K562 (cell line): ENCODE measurements at regions not wholly inside any gene's neighbourhood (a gene's known extent, or its start where the extent isn't known, plus 50 kb on each side); places are given as distances from the start of the nearest gene placed in this dataset.
A peak's percentile ranks its signal among the peaks of the same experiment; 100 is the strongest.

Experiments
- ATAC-seq: fragments of 200-7000 bp; cut with Tn5 transposase; 3 replicates; pipeline ENCODE4 v1.9.1; 2020; ENCODE audit warnings: moderate library complexity
- BruUV-seq: library from RNA; stranded (reverse); fragments of 400-500 nt; replicated peaks from 2 replicates; lab custom pipeline; 2021; lab: Mats Ljungman, UMichigan
- CTCF ChIA-PET: fragments of 300-600 bp; formaldehyde crosslinking; extraction: SDS; loops from one replicate; lab custom pipeline; 2021; ENCODE audit warnings: low intra/inter-chr PET ratio; lab: Yijun Ruan, JAX
- POLR2A ChIA-PET: fragments of 300-600, 350-650 bp; sonication (Branson Sonifier 250); formaldehyde crosslinking; extraction: SDS; loops from one replicate; lab custom pipeline; 2021; ENCODE audit warnings: antibody characterized with exemption, inconsistent platforms; lab: Yijun Ruan, JAX
- DNase-seq, 4 experiments: peaks; one replicate each; pipeline versions ENCODE4 v3.0.0 to v3.0.0-alpha.2; 2011 to 2018; ENCODE audit warnings: low spot score in 3 of 4, mixed read lengths in 3 of 4; ENCODE audit errors: extremely low read depth in 1 of 4
- FAIRE-seq: peaks from 2 replicates; lab custom pipeline; 2011; peaks lifted over from hg19 to GRCh38; lab: Jason Lieb, UNC
- H2AFZ ChIP-seq: 2 replicates; pipeline ENCODE4 v1.6.0; 2011; ENCODE audit warnings: low read depth, low read length, control low read depth, inconsistent platforms
- H3K27ac ChIP-seq: fragments of 200-600 bp; 3 replicates; pipeline ENCODE4 v1.8.0; 2011; ENCODE audit warnings: low read depth, mild to moderate bottlenecking, control low read depth, inconsistent platforms, low read length, moderate library complexity, mixed read lengths; ENCODE audit errors: extremely low read depth
- H3K27me3 ChIP-seq, 2 experiments: fragments of 300-600 bp in 1 of 2; 2 replicates in 1 of 2; 3 replicates in 1 of 2; pipeline versions ENCODE4 v1.6.0 to v1.8.0; 2011; ENCODE audit warnings: inconsistent platforms in 2 of 2, low read length in 2 of 2, mild to moderate bottlenecking in 1 of 2, mixed read lengths in 1 of 2, moderate library complexity in 1 of 2; ENCODE audit not compliant: control insufficient read depth in 2 of 2, insufficient read depth in 2 of 2
- H3K36me3 ChIP-seq: fragments of 300-600 bp; 3 replicates; pipeline ENCODE4 v1.8.0; 2011; ENCODE audit warnings: mild to moderate bottlenecking, low read length, inconsistent platforms; ENCODE audit not compliant: control insufficient read depth, insufficient read depth
- H3K4me1 ChIP-seq, 2 experiments: fragments of 200-600 bp in 1 of 2; replicated peaks in 1 of 2; 2 replicates in 1 of 2; 3 replicates in 1 of 2; pipeline versions ENCODE4 v1.5.1 to v1.8.0; 2011; ENCODE audit warnings: inconsistent platforms in 2 of 2, low read length in 2 of 2, mild to moderate bottlenecking in 1 of 2, mixed read lengths in 1 of 2, moderate library complexity in 1 of 2; ENCODE audit not compliant: control insufficient read depth in 2 of 2, insufficient read depth in 2 of 2
- H3K4me2 ChIP-seq: 2 replicates; pipeline ENCODE4 v1.6.1; 2011; ENCODE audit warnings: low read length, control low read depth, inconsistent platforms, mixed read lengths; ENCODE audit not compliant: insufficient read depth
- H3K4me3 ChIP-seq: fragments of 200-600 bp; sonication (generic), shearing (Covaris generic); 2 replicates; pipeline ENCODE4 v1.5.1; 2016; ENCODE audit warnings: control low read depth, inconsistent platforms
- H3K79me2 ChIP-seq: fragments of 200-600 bp; 3 replicates; pipeline ENCODE4 v1.8.0; 2011; ENCODE audit warnings: low read length, inconsistent platforms; ENCODE audit not compliant: control insufficient read depth, insufficient read depth
- H3K9ac ChIP-seq, 2 experiments: 2 replicates each; pipeline versions ENCODE4 v1.6.0 to v1.6.1; 2011; ENCODE audit warnings: low read depth in 2 of 2, low read length in 2 of 2, control low read depth in 1 of 2, inconsistent platforms in 1 of 2, mild to moderate bottlenecking in 1 of 2, mixed read lengths in 1 of 2; ENCODE audit not compliant: insufficient read depth in 1 of 2
- H3K9me1 ChIP-seq: one replicate; pipeline ENCODE4 v1.6.0; 2011; ENCODE audit warnings: inconsistent platforms, mild to moderate bottlenecking, low read length, moderate library complexity; ENCODE audit not compliant: control insufficient read depth, insufficient read depth
- H3K9me3 ChIP-seq: replicated peaks from 2 replicates; pipeline ENCODE4 v1.5.1; 2011; ENCODE audit warnings: low read depth, low read length, inconsistent platforms; ENCODE audit not compliant: control insufficient read depth, insufficient read depth
- H4K20me1 ChIP-seq: replicated peaks from 2 replicates; pipeline ENCODE4 v1.6.1; 2011; ENCODE audit warnings: low read length, inconsistent platforms, mixed read lengths; ENCODE audit not compliant: control insufficient read depth, insufficient read depth
- CHD1 ChIP-seq: fragments of 200-600 bp; sonication (generic); IDR thresholded peaks from one replicate; pipeline ENCODE4 v1.6.1; 2012; ENCODE audit warnings: mild to moderate bottlenecking, moderate library complexity, low read length, inconsistent platforms
- ESRRA ChIP-seq: fragments of 450-650 bp; IDR thresholded peaks from 2 replicates; pipeline ENCODE4 v1.6.1; 2014; ENCODE audit warnings: low read depth, mild to moderate bottlenecking, moderate library complexity, borderline replicate concordance
- FOSL1 ChIP-seq: fragments of 200-800 bp; sonication (Bioruptor generic); conservative IDR thresholded peaks from 2 replicates; pipeline ENCODE4 v1.6.1; 2016; ENCODE audit warnings: missing genetic modification characterization, missing compliant biosample characterization
- HDGF ChIP-seq: fragments of 450-650 bp; IDR thresholded peaks from 2 replicates; pipeline ENCODE4 v1.6.1; 2016
- JUND ChIP-seq, 2 experiments: IDR thresholded peaks; 2 replicates in 1 of 2; 3 replicates in 1 of 2; pipeline ENCODE4 v1.6.1; 2011; ENCODE audit warnings: borderline replicate concordance in 2 of 2, low read depth in 2 of 2, low read length in 2 of 2, improper control_type of control experiment in 1 of 2, missing biosample characterization in 1 of 2, missing genetic modification characterization in 1 of 2, missing genetic modification reagents in 1 of 2
- MCM3 ChIP-seq: fragments of 450-650 bp; IDR thresholded peaks from 2 replicates; pipeline ENCODE4 v1.6.1; 2016
- MTA3 ChIP-seq: fragments of 450-650 bp; formaldehyde crosslinking; IDR thresholded peaks from 2 replicates; pipeline ENCODE4 v1.6.1; 2017; ENCODE audit warnings: mild to moderate bottlenecking, borderline replicate concordance
- POLR2AphosphoS5 ChIP-seq: IDR thresholded peaks from 2 replicates; pipeline ENCODE4 v1.6.1; 2011; ENCODE audit warnings: mild to moderate bottlenecking, low read depth, low read length, moderate library complexity; ENCODE audit not compliant: control insufficient read depth, insufficient read depth
- SRSF7 ChIP-seq: fragments of 200-400 bp; formaldehyde crosslinking; optimal IDR thresholded peaks from 2 replicates; pipeline ENCODE3; 2017; ENCODE audit warnings: mild to moderate bottlenecking, low read depth, low read length
- ZC3H4 ChIP-seq: sonication (generic); formaldehyde crosslinking; IDR thresholded peaks from 2 replicates; pipeline ENCODE4 v1.9.0; 2021; ENCODE audit warnings: missing genetic modification reagents, borderline replicate concordance
- ZNF586 ChIP-seq: fragments of 450-650 bp; formaldehyde crosslinking; conservative IDR thresholded peaks from 2 replicates; pipeline ENCODE4 v1.4.0; 2020; ENCODE audit warnings: mild to moderate bottlenecking, moderate library complexity
- ZNF77 ChIP-seq: fragments of 250-450 bp; sonication (Bioruptor Pico); IDR thresholded peaks from 2 replicates; pipeline ENCODE4 v1.5.0; 2020
- WGBS: fragments of 100-300 bp; shearing (Covaris generic); methylation state at CpG from one replicate; pipeline ENCODE4 v1.1.6; 2016; ENCODE audit warnings: low coverage, mixed read lengths; ENCODE audit not compliant: insufficient coverage; ENCODE audit errors: missing lambda C conversion rate; 5-methylcytosine and 5-hydroxymethylcytosine counted together
- in situ Hi-C: fragments of 300-500 bp; cut with MboI; formaldehyde crosslinking; loops from 4 replicates; pipeline ENCODE4 v1.15.0; 2018; ENCODE audit warnings: inconsistent platforms, mixed read lengths
- intact Hi-C: fragments of 100-400 bp; cut with micrococcal nuclease; formaldehyde crosslinking; loops from 2 replicates; pipeline ENCODE4 v1.14.2; 2022
- TF ChIP-seq, protein P1 (sequence below): sonication (generic); formaldehyde crosslinking; IDR thresholded peaks from 2 replicates; pipeline ENCODE4 v1.8.0; 2022; ENCODE audit warnings: mild to moderate bottlenecking, low read depth, missing genetic modification reagents
- TF ChIP-seq, protein P2 (sequence below): fragments of 250-450 bp; sonication (Bioruptor Pico); IDR thresholded peaks from 2 replicates; pipeline ENCODE4 v1.6.1; 2021; ENCODE audit warnings: mild to moderate bottlenecking

DNA sequence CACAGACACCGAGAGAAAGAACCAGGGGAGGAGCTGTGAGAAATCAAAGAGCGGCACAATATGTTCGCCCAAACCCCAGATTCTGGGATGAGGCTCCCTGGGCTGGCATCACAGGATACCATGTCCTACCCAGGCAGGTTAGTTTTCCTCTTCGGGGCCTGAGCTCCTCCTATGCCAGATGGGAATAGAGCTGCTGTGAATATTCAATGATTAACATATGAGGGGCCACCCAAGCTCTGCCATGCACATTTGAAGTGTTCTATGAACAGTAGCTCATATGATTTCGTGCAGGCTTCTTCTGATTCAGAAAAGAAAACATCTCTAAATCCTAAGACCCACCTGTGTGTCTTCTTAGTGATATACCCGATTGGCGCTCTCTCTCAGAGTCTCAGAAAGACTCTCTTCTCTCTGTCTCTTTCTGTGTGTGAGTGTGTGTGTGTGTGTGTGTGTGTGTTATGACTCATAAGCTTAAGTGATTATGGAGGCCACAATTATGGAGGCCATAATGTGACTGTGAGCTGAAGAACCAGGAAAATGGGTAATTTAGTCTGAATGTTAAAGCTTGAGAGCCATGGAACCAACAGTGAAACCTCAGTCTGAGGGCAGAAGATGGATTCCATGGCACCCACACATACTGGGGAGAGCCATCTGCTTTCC lies 220.5 kb downstream of the KLF6 start:
- intact Hi-C loops: no loop called here
- ATAC-seq (no peak), FAIRE-seq (no peak), DNase-seq (no peak)
- WGBS: 26% methylated on average over 7 of the region's 7 CpGs
- Histone ChIP-seq H3K4me1 (peaks cover 0 to 4% of the 10 kb centered on the region in 2 experiments; a peak in 2 of 5 replicates), H3K9ac (no peak overlapping the region), H3K79me2 (no peaks in the 10 kb centered on the region), H3K36me3 (no peaks in the 10 kb centered on the region), H3K4me3 (no peak overlapping the region), H3K4me2 (no peak overlapping the region), H3K9me3 (no peaks in the 10 kb centered on the region), H3K27me3 (peaks cover 0 to under 1% of the 10 kb centered on the region in 2 experiments; a peak in 3 of 5 replicates), H3K9me1 (no peaks in the 10 kb centered on the region), H3K27ac (no peak overlapping the region), H4K20me1 (no peaks in the 10 kb centered on the region), H2AFZ (no peak overlapping the region)
- POLR2A ChIA-PET: interaction anchor here (0.5 to 1.1 kb wide), 2 partner anchors 99 to 801 kb away, joined by 3 to 4 read pairs; no protein-coding TSS in a partner anchor
- BruUV-seq: no TSS peak
- in situ Hi-C loops: no loop called here
- CTCF ChIA-PET: no interaction called here
- TF ChIP-seq JUND (IDR thresholded peaks at IDR 0.05; ENCODE audit: borderline replicate concordance, low read depth, low read length): peak; percentile 38; the same call in 1 of the 2 replicates
- TF ChIP-seq JUND (tag; IDR thresholded peaks at IDR 0.05; ENCODE audit: borderline replicate concordance, low read depth, low read length): 0 out of 3 replicates have a peak, but pooled peaks have one; percentile 34
- TF ChIP-seq MCM3: no peak
- no peak for TF ChIP-seq CHD1
- TF ChIP-seq FOSL1 (tag): peak; percentile 62
- TF ChIP-seq, all 486 proteins: peak for 2

DNA sequence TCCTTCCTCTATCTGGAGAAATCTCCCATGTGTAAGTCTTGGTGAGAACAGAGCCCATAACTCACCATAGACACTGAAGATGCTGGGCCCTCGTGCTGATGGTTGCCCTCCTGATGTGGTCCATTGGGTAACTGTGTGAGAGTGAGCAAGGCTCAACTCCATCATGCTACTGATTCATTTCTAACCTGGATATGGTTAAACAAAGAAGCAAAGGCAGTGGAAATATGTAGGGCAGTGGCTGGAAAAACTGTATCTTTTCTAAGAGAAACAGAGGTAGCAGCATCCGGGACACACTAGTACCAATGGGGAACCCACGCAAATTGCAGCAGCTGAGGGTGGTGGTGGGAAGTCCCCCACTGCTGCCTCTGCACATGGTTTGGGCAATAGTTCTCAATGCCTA lies 221.7 kb downstream of the KLF6 start:
- Histone ChIP-seq H3K9me3 (no peaks in the 10 kb centered on the region), H3K27ac (no peak overlapping the region), H3K36me3 (no peaks in the 10 kb centered on the region), H3K9ac (no peak overlapping the region), H3K79me2 (no peaks in the 10 kb centered on the region), H4K20me1 (no peaks in the 10 kb centered on the region), H3K4me2 (no peak overlapping the region), H2AFZ (no peak overlapping the region), H3K4me3 (no peak overlapping the region), H3K9me1 (no peaks in the 10 kb centered on the region), H3K4me1 (peaks cover 0 to 4% of the 10 kb centered on the region in 2 experiments; a peak in 2 of 5 replicates), H3K27me3 (peaks cover 0 to under 1% of the 10 kb centered on the region in 2 experiments; a peak in 2 of 5 replicates)
- DNase-seq (no peak), ATAC-seq (no peak), FAIRE-seq (no peak)
- ChIA-PET POLR2A (interaction anchor here (1.1 kb wide), 1 partner anchor 222 kb away, joined by 3 read pairs; the partner anchor contains the start of gene KLF6), CTCF (no interaction called here)
- WGBS: 5% methylated on average over 3 of the region's 3 CpGs
- in situ Hi-C loops: no loop called here
- no TSS peak for BruUV-seq
- intact Hi-C loops: no loop called here
- no peak for TF ChIP-seq SRSF7
- TF ChIP-seq, protein P1, sequence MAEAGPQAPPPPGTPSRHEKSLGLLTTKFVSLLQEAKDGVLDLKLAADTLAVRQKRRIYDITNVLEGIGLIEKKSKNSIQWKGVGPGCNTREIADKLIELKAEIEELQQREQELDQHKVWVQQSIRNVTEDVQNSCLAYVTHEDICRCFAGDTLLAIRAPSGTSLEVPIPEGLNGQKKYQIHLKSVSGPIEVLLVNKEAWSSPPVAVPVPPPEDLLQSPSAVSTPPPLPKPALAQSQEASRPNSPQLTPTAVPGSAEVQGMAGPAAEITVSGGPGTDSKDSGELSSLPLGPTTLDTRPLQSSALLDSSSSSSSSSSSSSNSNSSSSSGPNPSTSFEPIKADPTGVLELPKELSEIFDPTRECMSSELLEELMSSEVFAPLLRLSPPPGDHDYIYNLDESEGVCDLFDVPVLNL (CRISPR knock-in tag): no peak
- TF ChIP-seq POLR2AphosphoS5: no peak
- no peak for TF ChIP-seq MTA3
- no peak for TF ChIP-seq ZC3H4 (CRISPR knock-in tag)
- TF ChIP-seq ESRRA: no peak
- no peak for TF ChIP-seq ZNF77 (CRISPR knock-in tag)
- TF ChIP-seq ZNF586: no peak
- TF ChIP-seq HDGF: no peak
- TF ChIP-seq, protein P2, sequence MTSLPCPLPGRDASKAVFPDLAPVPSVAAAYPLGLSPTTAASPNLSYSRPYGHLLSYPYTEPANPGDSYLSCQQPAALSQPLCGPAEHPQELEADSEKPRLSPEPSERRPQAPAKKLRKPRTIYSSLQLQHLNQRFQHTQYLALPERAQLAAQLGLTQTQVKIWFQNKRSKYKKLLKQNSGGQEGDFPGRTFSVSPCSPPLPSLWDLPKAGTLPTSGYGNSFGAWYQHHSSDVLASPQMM (CRISPR knock-in tag): no peak
